T-helper 17 cell (primary cell): ENCODE measurements at regions not wholly inside any gene's neighbourhood (a gene's known extent, or its start where the extent isn't known, plus 50 kb on each side); places are given as distances from the start of the nearest gene placed in this dataset.
A peak's percentile ranks its signal among the peaks of the same experiment; 100 is the strongest.
"Not testable (repeated sequence)": the region's sequence is repeated elsewhere in the genome, so short reads cannot be mapped to it uniquely, and the experiment has no call there.

Experiments used
- ATAC-seq: fragments of 150-1000 bp; cut with Tn5 transposase; 2 replicates; pipeline ENCODE4 v1.10.0; 2021; ENCODE audit warnings: mild to moderate bottlenecking, moderate library complexity
- DNase-seq, 3 donors: peaks; one replicate each; pipeline versions ENCODE4 v3.0.0 to v3.0.0-alpha.2; 2020 to 2021
- H3K9me3 ChIP-seq: one replicate; pipeline ENCODE4 v1.7.0; 2013; ENCODE audit warnings: low read length, mild to moderate bottlenecking; ENCODE audit not compliant: control insufficient read depth, poor library complexity, severe bottlenecking
- H3K27ac Mint-ChIP-seq: one replicate; pipeline ENCODE4 v1.8.0; 2022; ENCODE audit warnings: mild to moderate bottlenecking, moderate library complexity, mixed read lengths
- H3K27me3 Mint-ChIP-seq: one replicate; pipeline ENCODE4 v1.8.0; 2022; ENCODE audit warnings: mixed read lengths
- H3K36me3 Mint-ChIP-seq: one replicate; pipeline ENCODE4 v1.8.0; 2022; ENCODE audit warnings: low read depth, mixed read lengths
- H3K4me1 Mint-ChIP-seq: one replicate; pipeline ENCODE4 v1.8.0; 2022; ENCODE audit warnings: mild to moderate bottlenecking, mixed read lengths
- H3K4me3 Mint-ChIP-seq: one replicate; pipeline ENCODE4 v1.8.0; 2022; ENCODE audit warnings: mild to moderate bottlenecking, moderate library complexity, mixed read lengths

- H3K36me3 Mint-ChIP-seq, result no peaks in the 10 kb centered on the region
- DNase-seq (no peak), ATAC-seq (no peak)
- H3K4me1 Mint-ChIP-seq, result peaks cover 7% of the 10 kb centered on the region
- no peak overlapping the region for H3K4me3 Mint-ChIP-seq
- no peak overlapping the region for H3K27ac Mint-ChIP-seq
- no peaks in the 10 kb centered on the region for H3K9me3 ChIP-seq
- no peaks in the 10 kb centered on the region for H3K27me3 Mint-ChIP-seq
These were observed 85.0 kb upstream of the SSBP2 start for GRCh38 chr5:81835814-81836367.

- Mint-ChIP-seq H3K27me3 (no peaks in the 10 kb centered on the region), H3K4me3 (no peak overlapping the region), H3K36me3 (no peaks in the 10 kb centered on the region), H3K27ac (no peak overlapping the region), H3K4me1 (peaks cover 7% of the 10 kb centered on the region)
- DNase-seq, result no peak
- no peaks in the 10 kb centered on the region for H3K9me3 ChIP-seq
- no peak for ATAC-seq
These were observed 83.2 kb upstream of the SSBP2 start for GRCh38 chr5:81834021-81834660.

- Mint-ChIP-seq H3K4me1 (no peaks in the 10 kb centered on the region), H3K4me3 (no peak overlapping the region), H3K36me3 (no peaks in the 10 kb centered on the region), H3K27ac (no peak overlapping the region), H3K27me3 (no peaks in the 10 kb centered on the region)
- no peak for ATAC-seq
- H3K9me3 ChIP-seq, result no peaks in the 10 kb centered on the region
- DNase-seq, result no peak
These were observed 79.7 kb upstream of the SSBP2 start for GRCh38 chr5:81830596-81830995.

- Mint-ChIP-seq H3K27ac (no peak overlapping the region), H3K27me3 (no peaks in the 10 kb centered on the region), H3K36me3 (no peaks in the 10 kb centered on the region), H3K4me1 (no peaks in the 10 kb centered on the region), H3K4me3 (no peak overlapping the region)
- H3K9me3 ChIP-seq, result no peaks in the 10 kb centered on the region
- no peak for DNase-seq
- ATAC-seq, result no peak
These were observed 78.3 kb upstream of the SSBP2 start for GRCh38 chr5:81829242-81829641.

GRCh38 chr5:81827500-81827899, 76.6 kb upstream of the SSBP2 start:
- Mint-ChIP-seq H3K36me3 (no peaks in the 10 kb centered on the region), H3K27ac (no peak overlapping the region), H3K4me3 (no peak overlapping the region), H3K4me1 (no peaks in the 10 kb centered on the region), H3K27me3 (no peaks in the 10 kb centered on the region)
- DNase-seq, result no peak
- H3K9me3 ChIP-seq, result no peaks in the 10 kb centered on the region
- no peak for ATAC-seq

GRCh38 chr5:81826128-81826527, 75.2 kb upstream of the SSBP2 start:
- H3K27me3 Mint-ChIP-seq, result no peaks in the 10 kb centered on the region
- peaks cover 3% of the 10 kb centered on the region for H3K4me1 Mint-ChIP-seq
- no peaks in the 10 kb centered on the region for H3K36me3 Mint-ChIP-seq
- no peak overlapping the region for H3K4me3 Mint-ChIP-seq
- H3K27ac Mint-ChIP-seq, result no peak overlapping the region
- DNase-seq (no peak), ATAC-seq (no peak)
- no peaks in the 10 kb centered on the region for H3K9me3 ChIP-seq

GRCh38 chr5:81825237-81825636, 74.3 kb upstream of the SSBP2 start:
- Mint-ChIP-seq H3K27me3 (no peaks in the 10 kb centered on the region), H3K36me3 (no peaks in the 10 kb centered on the region), H3K27ac (no peak overlapping the region), H3K4me1 (peaks cover 5% of the 10 kb centered on the region), H3K4me3 (no peak overlapping the region)
- H3K9me3 ChIP-seq, result no peaks in the 10 kb centered on the region
- DNase-seq (no peak), ATAC-seq (no peak)

GRCh38 chr5:81823736-81824135, 72.8 kb upstream of the SSBP2 start:
- H3K27ac Mint-ChIP-seq, H3K27me3 Mint-ChIP-seq, ATAC-seq, H3K9me3 ChIP-seq, H3K4me1 Mint-ChIP-seq, H3K4me3 Mint-ChIP-seq, H3K36me3 Mint-ChIP-seq, DNase-seq: not testable (repeated sequence)

- Mint-ChIP-seq H3K36me3 (no peaks in the 10 kb centered on the region), H3K4me3 (no peak overlapping the region), H3K4me1 (peaks cover 18% of the 10 kb centered on the region), H3K27me3 (no peaks in the 10 kb centered on the region), H3K27ac (peak overlapping the region; percentile 9)
- no peaks in the 10 kb centered on the region for H3K9me3 ChIP-seq
- DNase-seq (no peak), ATAC-seq (no peak)
These were observed 70.0 kb upstream of the SSBP2 start for GRCh38 chr5:81820863-81821262.

- Mint-ChIP-seq H3K27me3 (no peaks in the 10 kb centered on the region), H3K27ac (peak overlapping the region; percentile 4), H3K4me1 (peaks cover 18% of the 10 kb centered on the region), H3K4me3 (no peak overlapping the region), H3K36me3 (no peaks in the 10 kb centered on the region)
- no peaks in the 10 kb centered on the region for H3K9me3 ChIP-seq
- no peak for ATAC-seq
- no peak for DNase-seq
These were observed 69.4 kb upstream of the SSBP2 start for GRCh38 chr5:81820318-81820636.

- H3K27ac Mint-ChIP-seq, result peak overlapping the region; percentile 4
- no peak for ATAC-seq
- H3K4me1 Mint-ChIP-seq, result peaks cover 18% of the 10 kb centered on the region
- H3K9me3 ChIP-seq, result no peaks in the 10 kb centered on the region
- no peaks in the 10 kb centered on the region for H3K36me3 Mint-ChIP-seq
- H3K27me3 Mint-ChIP-seq, result no peaks in the 10 kb centered on the region
- DNase-seq, result no peak
- H3K4me3 Mint-ChIP-seq, result no peak overlapping the region
These were observed 68.8 kb upstream of the SSBP2 start for GRCh38 chr5:81819556-81820317.

GRCh38 chr5:81817980-81818379, 67.1 kb upstream of the SSBP2 start:
- ATAC-seq (peak; percentile 75), DNase-seq (no peak)
- no peaks in the 10 kb centered on the region for H3K9me3 ChIP-seq
- Mint-ChIP-seq H3K27ac (peak overlapping the region; percentile 86), H3K4me3 (peak overlapping the region; percentile 53), H3K27me3 (no peaks in the 10 kb centered on the region), H3K36me3 (peaks cover 2% of the 10 kb centered on the region), H3K4me1 (peaks cover 18% of the 10 kb centered on the region)

- Mint-ChIP-seq H3K4me3 (no peak overlapping the region), H3K4me1 (peaks cover 17% of the 10 kb centered on the region), H3K27me3 (no peaks in the 10 kb centered on the region), H3K27ac (no peak overlapping the region), H3K36me3 (peaks cover 2% of the 10 kb centered on the region)
- DNase-seq (no peak), ATAC-seq (no peak)
- H3K9me3 ChIP-seq, result no peaks in the 10 kb centered on the region
These were observed 66.2 kb upstream of the SSBP2 start for GRCh38 chr5:81817086-81817485.

GRCh38 chr5:81815321-81815720, 64.4 kb upstream of the SSBP2 start:
- Mint-ChIP-seq H3K4me1 (peaks cover 13% of the 10 kb centered on the region), H3K4me3 (no peak overlapping the region), H3K27ac (no peak overlapping the region), H3K27me3 (no peaks in the 10 kb centered on the region), H3K36me3 (peaks cover 2% of the 10 kb centered on the region)
- DNase-seq, result no peak
- no peaks in the 10 kb centered on the region for H3K9me3 ChIP-seq
- ATAC-seq, result no peak
